NCI-H2227 (cell line): ENCODE measurements at regions not wholly inside any gene's neighbourhood (a gene's known extent, or its start where the extent isn't known, plus 50 kb on each side); places are given as distances from the start of the nearest gene placed in this dataset.

Experiments used
- DNase-seq: peaks from one replicate; lab custom pipeline; 2025; ENCODE audit not compliant: unreplicated experiment; lab: John Stamatoyannopoulos, UW

GRCh38 chr10:83248106-83248631 is 891.1 kb upstream of the GHITM start:
- no peak for DNase-seq

DNA sequence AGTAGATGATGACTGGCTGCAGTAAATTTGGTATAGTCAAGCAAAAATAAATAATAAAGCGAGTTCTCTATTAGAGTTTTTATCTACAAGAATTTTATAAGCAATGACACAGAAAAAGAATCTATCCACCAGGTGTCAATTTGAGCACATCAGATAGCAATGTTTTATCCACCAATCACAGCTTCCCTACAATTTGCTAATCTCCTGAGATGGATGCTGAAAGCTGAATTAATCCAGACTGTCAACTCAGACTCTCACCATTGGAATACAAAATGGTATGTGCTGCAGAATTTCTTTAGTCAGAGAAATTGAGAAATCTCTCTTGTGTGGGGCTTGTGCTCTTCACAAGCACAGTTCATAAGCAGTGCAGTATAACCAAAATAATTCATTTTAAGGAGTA is 888.9 kb upstream of the GHITM start:
- no peak for DNase-seq

- DNase-seq: no peak
Observed at GRCh38 chr10:83252169-83252568, 887.1 kb upstream of the GHITM start.

DNA sequence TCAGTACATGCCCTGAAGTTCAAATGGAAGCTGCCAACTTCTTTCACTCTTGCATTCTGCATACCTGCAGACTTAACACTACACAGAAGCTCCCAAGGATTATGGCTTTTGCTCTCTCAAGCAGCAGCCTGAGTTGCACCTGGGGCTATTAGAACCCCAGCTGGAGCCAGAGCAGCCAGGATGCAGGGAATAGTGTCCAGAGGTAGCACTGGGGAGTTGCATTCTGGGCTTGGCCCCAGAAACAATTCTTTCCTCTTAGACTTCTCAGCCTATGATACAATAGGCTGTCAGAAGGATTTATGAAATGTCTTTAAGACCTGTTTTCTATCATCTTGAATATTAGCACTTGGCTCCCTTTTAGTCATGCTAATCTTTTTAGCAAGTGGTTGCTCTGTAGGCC is 886.7 kb upstream of the GHITM start:
- DNase-seq: no peak

DNA sequence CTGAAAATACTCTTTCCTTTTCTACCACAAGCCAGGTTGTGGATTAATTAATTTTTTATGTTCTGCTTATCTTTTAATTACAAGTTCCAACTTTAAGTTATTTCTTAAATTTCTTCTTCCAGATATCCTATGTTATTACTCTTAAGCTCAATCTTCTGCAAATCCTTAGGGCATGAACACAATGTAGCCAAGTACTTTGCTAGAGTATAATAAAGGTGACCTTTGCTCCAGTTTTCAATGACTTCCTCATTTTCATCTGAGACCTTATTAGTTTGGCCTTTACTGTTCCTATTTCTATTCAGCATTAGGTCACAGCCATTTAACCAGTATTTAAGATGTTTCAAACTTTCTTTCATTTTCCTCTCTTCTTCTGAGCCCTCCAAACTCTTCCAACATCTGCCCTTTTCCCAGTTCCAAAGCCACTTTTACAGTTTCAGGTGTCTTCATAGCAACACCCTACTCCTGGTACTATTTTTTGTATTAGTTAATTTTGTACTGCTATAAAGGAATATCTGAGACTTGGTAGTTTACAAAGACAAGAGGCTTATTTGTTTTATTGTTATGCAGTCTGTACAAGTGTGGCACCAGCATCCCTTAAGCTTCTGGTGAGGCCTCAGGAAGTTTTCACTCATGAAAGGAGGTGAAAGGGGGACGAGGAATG is 886.2 kb upstream of the GHITM start:
- DNase-seq: no peak

DNA sequence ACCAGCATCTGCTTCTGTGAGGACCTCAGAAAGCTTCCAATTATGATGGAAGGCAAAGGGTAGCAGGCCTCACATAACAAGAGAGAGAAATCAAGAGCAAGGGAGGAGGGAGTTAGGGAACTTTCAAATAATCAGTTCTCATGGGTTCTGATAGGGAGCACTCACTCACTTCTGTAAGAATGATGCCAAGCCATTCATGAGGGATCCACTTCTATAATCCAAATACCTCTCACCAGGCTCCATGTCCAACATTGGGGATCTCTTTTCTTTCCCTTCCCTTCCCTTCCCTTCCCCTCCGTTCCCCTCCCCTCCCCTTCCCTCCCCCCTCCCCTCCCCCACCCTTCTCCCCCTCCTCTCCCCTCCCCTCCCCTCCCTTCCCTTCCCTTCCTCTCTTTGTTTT is 884.6 kb upstream of the GHITM start:
- no peak for DNase-seq

DNA sequence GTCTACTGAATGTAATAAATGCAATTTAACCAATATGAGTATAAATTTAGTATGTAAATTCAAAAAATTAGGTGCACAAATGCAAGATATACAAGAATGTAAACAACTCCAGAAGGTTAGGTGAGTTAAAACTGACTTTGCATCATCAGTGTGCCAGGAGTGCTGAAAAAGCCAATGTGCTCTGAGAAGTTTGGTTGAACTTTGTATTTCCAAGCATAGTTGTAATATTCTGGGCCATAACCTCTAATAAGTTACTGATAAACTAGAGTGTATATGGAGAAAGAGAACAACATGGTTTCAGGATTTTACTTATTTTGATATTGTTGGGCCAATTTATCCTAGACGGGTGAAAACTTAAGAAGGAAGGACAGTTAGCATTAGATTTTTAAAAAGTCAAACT is 876.9 kb upstream of the GHITM start:
- DNase-seq: no peak

- DNase-seq: no peak
Observed at GRCh38 chr10:83272666-83273434, 866.5 kb upstream of the GHITM start.

GRCh38 chr10:83274088-83274487 is 865.2 kb upstream of the GHITM start:
- DNase-seq: no peak

GRCh38 chr10:83276971-83277370 is 862.3 kb upstream of the GHITM start:
- DNase-seq: no peak

GRCh38 chr10:83283151-83283550 is 856.2 kb upstream of the GHITM start:
- no peak for DNase-seq

GRCh38 chr10:83287374-83287773 is 851.9 kb upstream of the GHITM start:
- DNase-seq: no peak

DNA sequence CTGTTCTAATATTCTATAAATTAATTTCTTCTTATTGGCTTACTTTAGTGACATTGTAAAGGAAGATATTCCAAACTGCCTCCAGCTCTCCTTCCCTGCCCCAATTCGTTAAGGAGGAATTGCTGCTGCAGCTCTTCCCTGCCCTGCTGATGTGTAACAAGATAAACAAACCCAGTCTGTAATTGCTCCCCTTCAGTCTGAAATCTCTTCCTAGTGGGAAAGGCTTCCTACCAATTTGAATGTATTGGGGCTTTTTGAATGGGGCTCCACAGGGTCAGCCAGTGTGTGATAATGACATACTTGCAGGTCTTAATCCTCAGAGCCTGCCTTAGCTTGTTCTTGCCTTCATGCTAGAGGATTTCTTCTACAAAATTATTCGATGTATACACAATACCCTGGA is 849.9 kb upstream of the GHITM start:
- no peak for DNase-seq

GRCh38 chr10:83289948-83290347 is 849.4 kb upstream of the GHITM start:
- no peak for DNase-seq

DNA sequence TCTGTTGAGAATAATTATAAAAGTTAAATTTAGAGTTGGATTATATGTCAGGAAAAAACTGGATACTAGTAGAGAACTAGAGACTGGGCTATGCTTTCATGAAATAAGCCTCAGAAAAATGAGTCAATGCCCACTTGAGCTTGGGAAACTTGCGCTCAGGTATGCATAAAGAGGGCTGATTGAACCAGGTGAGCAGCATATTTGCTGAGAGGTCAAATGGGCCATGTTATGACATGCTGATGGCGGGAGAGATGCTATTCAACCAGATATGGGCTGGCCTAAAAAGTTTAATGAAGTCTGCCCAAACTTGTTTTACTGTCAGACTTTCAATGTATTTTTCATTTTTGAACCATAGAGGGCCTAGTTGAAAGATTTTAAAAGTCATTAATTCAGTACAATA is 837.6 kb upstream of the GHITM start:
- DNase-seq: no peak

GRCh38 chr10:83302623-83303022 is 836.7 kb upstream of the GHITM start:
- DNase-seq: no peak

- DNase-seq: no peak
Observed at GRCh38 chr10:83310688-83311087, 828.6 kb upstream of the GHITM start.

GRCh38 chr10:83312570-83312969 is 826.7 kb upstream of the GHITM start:
- DNase-seq: no peak

DNA sequence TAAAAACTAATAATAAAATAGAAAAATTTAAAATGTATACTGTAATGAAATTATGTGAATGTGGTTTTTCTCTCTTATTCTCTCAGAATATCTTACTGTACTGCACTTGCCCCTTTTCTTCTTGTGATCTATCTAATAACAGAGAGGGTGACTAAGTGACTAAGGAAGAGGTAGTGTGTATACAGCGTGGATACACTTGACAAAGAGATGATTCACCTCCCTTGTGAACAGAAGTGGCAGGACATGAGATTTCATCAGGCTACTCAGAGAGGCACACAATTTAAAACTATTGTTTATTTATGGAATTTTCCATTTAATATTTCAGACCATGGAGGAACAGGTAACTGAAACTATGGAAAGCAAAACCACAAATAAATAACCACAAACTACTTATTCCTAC is 806.6 kb upstream of the GHITM start:
- no peak for DNase-seq

DNA sequence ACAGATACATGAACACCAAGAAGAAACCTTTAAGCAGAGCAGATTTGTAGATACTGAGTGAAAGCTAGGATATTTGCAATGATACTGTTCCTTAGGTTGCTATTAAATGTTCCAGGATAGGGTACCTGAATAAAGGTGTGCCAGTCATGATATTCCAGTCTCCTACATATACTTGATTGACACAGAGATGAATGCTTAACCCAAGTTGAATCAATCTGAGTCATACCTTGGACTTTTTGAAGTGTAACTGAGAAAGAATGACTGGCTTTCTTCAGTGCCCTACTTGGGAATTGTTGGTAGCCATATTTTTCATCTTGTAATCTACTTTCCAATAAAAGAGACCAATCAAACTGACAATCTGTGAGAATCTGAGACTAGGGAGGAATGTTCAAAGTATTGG is 805.7 kb upstream of the GHITM start:
- DNase-seq: no peak

- no peak for DNase-seq
Observed at GRCh38 chr10:83343676-83344075, 795.6 kb upstream of the GHITM start.

- DNase-seq: no peak
Observed at GRCh38 chr10:83346266-83346910, 792.9 kb upstream of the GHITM start.
